ENCODE measurements at regions not wholly inside any gene's neighbourhood (a gene's known extent, or its start where the extent isn't known, plus 50 kb on each side); places are given as distances from the start of the nearest gene placed in this dataset.

DNA sequence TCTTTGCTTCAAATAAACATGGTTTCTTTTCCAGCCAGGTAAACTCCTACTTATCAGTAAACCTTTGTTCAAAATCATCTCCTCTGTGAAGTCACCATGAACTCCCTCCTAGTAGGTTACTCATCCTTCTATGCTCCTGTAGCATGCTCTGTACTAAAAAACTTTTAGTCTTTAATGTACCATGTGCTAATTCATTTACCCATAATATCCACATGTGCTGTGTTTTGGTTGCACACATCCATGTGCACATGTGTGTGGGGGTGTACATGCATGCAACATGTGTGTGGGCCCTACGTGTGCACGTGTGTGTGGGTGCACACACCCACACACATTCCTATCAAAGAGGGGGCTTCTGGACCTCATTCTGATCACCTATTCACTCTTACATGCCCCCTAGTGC, 259.9 kb upstream of the SP4 start:
- TF ChIP-seq, protein P1, sequence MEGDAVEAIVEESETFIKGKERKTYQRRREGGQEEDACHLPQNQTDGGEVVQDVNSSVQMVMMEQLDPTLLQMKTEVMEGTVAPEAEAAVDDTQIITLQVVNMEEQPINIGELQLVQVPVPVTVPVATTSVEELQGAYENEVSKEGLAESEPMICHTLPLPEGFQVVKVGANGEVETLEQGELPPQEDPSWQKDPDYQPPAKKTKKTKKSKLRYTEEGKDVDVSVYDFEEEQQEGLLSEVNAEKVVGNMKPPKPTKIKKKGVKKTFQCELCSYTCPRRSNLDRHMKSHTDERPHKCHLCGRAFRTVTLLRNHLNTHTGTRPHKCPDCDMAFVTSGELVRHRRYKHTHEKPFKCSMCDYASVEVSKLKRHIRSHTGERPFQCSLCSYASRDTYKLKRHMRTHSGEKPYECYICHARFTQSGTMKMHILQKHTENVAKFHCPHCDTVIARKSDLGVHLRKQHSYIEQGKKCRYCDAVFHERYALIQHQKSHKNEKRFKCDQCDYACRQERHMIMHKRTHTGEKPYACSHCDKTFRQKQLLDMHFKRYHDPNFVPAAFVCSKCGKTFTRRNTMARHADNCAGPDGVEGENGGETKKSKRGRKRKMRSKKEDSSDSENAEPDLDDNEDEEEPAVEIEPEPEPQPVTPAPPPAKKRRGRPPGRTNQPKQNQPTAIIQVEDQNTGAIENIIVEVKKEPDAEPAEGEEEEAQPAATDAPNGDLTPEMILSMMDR (tag by site-specific recombination; IDR thresholded peaks at IDR 0.05), result no peak
- no peak for TF ChIP-seq ZNF138 (tag by site-specific recombination; IDR thresholded peaks at IDR 0.05; ENCODE audit: borderline replicate concordance)
- no peak for TF ChIP-seq SP2 (tag by site-specific recombination; IDR thresholded peaks at IDR 0.05)
- no peak for TF ChIP-seq ZNF776 (tag by site-specific recombination; IDR thresholded peaks at IDR 0.05; ENCODE audit: borderline replicate concordance)
- TF ChIP-seq ZNF777 (tag by site-specific recombination; IDR thresholded peaks at IDR 0.05; ENCODE audit: borderline replicate concordance), result no peak
- TF ChIP-seq, protein P2, sequence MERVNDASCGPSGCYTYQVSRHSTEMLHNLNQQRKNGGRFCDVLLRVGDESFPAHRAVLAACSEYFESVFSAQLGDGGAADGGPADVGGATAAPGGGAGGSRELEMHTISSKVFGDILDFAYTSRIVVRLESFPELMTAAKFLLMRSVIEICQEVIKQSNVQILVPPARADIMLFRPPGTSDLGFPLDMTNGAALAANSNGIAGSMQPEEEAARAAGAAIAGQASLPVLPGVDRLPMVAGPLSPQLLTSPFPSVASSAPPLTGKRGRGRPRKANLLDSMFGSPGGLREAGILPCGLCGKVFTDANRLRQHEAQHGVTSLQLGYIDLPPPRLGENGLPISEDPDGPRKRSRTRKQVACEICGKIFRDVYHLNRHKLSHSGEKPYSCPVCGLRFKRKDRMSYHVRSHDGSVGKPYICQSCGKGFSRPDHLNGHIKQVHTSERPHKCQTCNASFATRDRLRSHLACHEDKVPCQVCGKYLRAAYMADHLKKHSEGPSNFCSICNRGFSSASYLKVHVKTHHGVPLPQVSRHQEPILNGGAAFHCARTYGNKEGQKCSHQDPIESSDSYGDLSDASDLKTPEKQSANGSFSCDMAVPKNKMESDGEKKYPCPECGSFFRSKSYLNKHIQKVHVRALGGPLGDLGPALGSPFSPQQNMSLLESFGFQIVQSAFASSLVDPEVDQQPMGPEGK (tag by site-specific recombination; IDR thresholded peaks at IDR 0.05), result no peak
- no peak for TF ChIP-seq ZBTB21 (tag by site-specific recombination; IDR thresholded peaks at IDR 0.05)
- TF ChIP-seq ZNF701 (tag by site-specific recombination; IDR thresholded peaks at IDR 0.05), result no peak

Data from HEK293 (cell line).